ENCODE measurements at regions not wholly inside any gene's neighbourhood (a gene's known extent, or its start where the extent isn't known, plus 50 kb on each side); places are given as distances from the start of the nearest gene placed in this dataset.

DNA sequence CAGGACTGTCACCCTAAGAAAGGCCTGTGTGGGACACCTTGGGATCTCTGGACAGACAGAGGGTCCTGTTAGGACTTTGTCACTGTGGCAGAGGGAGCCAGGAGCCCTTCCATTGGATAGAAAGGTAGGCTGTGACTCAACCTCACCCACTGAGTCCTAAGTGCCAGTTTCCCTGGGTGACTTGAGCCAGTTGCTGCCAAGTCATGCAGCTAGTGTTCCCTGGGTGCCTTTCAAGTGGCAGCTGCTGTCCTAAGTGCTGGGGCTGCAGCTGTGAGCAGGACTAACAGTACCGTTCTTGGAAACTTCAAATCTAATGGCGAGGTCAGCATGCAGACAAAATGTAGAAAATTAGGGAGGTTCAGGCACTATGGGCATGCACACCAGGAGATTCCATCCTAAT lies 393.7 kb downstream of the TMEM135 start:
- TF ChIP-seq POLR2AphosphoS5 (IDR thresholded peaks at IDR 0.05; ENCODE audit: low read depth, low read length) (no peak), POLR2A (IDR thresholded peaks at IDR 0.05; ENCODE audit: low read depth, low read length) (no peak)
